GM18870 (cell line): ENCODE measurements at regions not wholly inside any gene's neighbourhood (a gene's known extent, or its start where the extent isn't known, plus 50 kb on each side); places are given as distances from the start of the nearest gene placed in this dataset.

ENCODE experiments used
- ATAC-seq: cut with Tn5 transposase; IDR thresholded peaks from one replicate; pipeline ENCODE4 v1.9.1; 2021; ENCODE audit warnings: moderate library complexity; ENCODE audit not compliant: unreplicated experiment

DNA sequence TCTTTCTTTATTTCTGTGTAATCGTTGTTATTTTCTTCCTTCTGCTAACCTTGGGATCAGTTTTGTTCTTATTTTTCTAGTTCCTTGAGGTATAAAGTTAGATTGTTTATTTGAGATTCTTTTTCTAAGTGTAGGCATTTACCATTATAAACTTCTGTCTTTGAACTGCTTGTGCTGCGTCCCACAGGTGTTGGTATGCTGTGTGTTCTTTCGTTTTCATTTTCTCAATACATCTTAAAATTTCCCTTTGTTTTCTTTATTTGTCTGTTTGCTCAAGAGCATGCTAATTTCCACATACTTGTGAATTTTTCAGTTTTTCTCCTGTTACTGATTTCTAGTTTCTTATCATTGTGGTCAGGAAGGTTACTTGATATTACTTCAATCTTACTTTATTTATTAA is 873.8 kb upstream of the GCFC2 start:
- no peak for ATAC-seq

DNA sequence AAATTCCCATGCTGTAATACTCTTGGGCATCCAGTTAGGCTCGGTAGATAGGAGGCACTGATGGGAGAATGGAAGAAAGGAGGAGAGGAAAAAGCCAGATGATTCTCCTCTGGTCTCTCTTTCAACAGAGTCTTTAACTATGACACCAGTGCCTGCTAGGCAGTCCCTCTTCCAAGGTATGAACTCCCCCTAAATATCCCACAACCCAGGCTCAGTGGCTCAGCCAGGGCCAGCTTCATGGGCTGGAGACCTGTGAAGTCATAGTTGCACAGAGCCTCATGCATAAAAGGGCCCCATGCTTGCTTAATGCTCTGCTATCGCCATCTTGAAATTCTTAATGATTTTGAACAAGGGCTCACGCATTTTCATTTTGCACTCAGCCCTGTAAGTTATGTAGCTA is 869.2 kb upstream of the GCFC2 start:
- ATAC-seq, result no peak

DNA sequence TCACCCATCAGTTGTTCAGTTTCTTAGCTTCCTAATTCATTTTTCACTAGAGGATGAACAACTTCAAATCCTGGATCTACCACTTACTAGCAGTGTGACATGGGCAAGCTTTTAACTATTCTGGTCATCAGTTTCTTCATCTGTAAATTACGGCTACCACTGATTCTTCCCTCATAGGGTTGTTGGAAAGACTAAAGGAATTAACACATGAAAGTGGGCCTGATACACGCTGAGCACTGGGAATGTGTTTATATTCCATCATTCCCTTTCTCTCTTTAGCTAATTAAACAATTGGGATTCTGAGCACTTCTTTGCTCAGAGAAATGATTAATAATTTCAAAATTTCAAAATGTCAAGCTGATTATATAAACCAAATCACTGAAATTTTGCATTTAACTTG is 862.3 kb upstream of the GCFC2 start:
- ATAC-seq, result no peak

DNA sequence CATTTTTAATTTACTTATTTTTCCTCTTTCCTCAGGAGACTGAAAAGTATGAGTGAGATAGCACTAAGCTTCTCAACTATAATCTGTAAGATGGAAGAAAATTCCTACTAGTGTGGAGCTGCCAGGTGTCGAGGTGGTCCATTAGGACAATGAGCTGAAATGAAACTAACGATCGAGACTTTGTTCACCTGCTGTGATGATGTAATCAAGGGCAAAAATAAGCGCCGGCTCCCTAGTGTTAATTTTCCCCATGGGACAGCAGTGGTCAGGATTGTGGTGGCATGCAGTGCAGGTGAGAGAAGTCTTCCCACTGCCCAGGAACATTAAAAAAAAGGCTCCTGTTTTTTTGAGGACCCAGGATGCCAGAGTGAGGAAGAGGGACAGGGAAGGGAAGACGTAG is 859.1 kb upstream of the GCFC2 start:
- ATAC-seq, result no peak

DNA sequence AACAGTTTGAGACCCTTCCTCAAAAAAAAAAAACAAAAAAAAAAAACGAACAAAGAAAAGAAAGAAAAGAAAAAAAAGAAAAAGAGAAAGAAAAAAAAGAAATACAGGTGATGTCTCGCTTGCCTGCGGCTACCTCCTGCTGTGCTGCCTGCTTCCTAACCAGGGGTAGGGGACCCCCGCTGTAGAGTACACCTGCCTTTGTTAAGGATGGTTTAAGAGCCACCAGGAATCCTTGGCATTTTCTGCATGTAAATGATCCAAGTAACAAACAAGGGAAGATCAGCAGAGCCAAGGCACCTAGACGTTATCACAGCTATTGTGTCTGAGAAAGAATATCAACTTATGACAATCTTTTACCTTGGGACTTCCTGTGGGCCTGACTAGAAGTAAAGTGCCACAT is 856.8 kb upstream of the GCFC2 start:
- ATAC-seq, result no peak

DNA sequence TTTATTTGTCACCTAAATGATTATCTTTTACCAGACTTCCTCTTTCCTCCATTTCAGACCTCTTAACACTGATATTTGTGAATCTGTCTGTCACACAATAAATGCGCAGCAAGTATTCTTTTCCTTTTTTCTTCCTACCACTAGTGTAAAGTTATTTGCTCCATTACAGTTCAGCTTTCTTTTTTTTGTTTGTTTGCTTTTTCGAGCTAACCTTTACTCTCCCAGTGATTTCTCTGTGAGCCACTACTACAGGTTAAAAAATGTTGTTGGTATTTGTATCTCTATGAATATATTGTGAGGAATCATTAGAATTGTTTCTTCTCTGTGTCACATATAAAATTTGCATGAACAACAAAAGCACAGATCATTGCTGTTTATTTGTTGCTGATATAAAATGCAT is 854.0 kb upstream of the GCFC2 start:
- no peak for ATAC-seq

DNA sequence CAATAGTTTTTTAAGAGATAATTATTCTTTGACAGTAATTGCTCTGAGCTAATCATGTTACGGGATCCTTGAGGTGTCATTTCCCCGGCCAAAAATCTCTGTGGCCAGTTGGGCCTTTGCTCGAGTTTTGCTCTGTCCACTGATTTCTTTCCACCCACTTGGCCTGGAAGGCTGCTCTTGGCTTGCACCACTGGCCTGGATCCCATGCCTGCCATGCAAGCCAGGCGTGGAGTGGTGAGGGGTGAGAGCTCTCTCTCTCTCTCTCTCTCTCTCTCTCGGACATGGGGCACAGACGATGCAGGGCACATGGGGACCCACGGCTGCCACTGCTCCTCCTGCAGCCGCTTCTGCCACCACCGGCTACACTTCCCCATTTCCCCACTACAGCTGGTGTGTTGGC is 853.0 kb upstream of the GCFC2 start:
- ATAC-seq, result no peak

DNA sequence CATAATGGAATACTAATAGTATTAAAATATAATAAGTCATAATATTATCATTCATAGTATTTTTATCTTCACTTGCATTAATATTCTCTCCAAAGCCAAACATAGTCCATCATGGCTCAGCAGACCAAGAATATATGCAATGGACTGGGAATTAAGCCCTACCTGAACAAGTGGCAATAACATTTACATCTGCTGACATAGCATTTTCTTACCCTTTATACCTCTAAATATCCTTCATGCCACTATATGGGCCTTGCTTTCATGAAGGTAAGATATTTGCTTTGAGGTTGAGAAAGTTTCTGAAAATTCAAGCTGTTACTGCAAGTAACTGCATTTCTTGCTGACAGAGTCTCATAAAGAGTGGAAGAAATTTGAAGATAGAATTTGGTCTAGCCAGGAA is 847.4 kb upstream of the GCFC2 start:
- no peak for ATAC-seq

DNA sequence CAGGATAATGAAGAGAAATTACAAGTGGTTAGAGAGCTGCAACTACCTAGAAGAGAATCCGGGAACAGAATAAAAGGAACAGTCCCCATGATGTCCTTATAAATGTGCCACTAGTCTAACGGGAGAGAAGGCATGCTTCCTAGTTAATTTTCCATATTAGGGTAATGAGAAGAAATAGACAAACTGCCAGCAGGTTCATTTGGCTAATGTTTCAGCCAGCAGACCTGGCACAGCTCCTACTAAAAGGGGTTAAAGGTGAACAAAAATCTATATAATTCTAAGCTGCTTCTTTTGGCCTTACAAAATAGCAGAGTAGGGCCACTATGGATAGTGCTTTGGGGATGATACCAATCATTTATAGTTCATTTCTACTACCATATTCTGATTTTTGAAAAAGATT is 845.3 kb upstream of the GCFC2 start:
- ATAC-seq, result no peak

DNA sequence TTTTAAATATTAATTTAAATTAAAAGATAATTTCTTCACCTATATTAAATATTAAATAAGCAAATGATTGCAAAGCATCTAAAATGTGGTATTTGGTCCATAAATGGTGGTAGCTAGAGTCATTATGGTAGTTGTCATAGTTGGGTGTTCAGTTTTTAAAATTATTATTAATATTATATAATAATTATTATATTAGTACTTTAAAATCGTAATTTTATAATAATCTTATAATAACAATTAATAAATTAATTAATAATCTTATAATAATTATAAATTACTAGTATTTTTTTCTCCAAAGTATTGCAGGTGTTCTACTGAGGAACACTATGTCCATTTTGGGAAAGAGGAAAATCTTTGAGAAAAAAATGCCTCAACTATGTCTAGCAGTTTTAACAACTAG is 835.5 kb upstream of the GCFC2 start:
- ATAC-seq, result no peak

DNA sequence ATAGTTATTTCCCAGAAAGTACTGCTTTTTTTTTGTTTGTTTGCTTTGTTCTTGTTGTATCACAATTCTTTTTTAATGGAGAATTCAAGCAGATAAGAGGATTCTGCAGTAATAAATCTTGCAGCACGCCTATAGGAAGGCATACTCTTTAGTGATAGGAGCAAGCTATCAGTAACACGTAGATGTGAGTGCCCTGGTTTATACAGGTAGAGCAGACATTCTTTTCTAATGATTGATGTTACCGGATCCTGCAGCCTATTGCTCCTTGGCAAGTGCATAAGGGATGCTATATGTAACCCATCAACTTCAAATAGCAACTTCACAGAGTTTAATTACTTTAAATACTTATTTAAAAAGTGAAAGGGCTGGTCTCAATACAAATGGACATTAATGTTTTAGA is 834.2 kb upstream of the GCFC2 start:
- no peak for ATAC-seq

DNA sequence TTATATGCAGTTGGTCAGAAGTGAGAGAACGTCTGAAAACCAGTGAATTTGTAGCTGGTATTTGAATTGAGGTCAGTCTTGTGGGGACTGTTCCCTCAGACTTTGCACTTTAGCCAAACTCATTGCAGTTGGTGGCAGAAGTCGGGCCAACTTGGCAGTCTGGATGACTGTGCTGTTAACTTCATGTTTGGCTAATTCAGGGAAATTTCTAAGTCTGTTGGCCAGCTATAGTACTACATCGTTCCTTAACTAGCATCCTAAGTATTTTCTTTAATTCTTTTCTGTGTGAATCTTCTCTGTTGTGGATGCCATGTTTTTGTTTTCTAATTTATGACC is 806.8 kb upstream of the GCFC2 start:
- no peak for ATAC-seq

DNA sequence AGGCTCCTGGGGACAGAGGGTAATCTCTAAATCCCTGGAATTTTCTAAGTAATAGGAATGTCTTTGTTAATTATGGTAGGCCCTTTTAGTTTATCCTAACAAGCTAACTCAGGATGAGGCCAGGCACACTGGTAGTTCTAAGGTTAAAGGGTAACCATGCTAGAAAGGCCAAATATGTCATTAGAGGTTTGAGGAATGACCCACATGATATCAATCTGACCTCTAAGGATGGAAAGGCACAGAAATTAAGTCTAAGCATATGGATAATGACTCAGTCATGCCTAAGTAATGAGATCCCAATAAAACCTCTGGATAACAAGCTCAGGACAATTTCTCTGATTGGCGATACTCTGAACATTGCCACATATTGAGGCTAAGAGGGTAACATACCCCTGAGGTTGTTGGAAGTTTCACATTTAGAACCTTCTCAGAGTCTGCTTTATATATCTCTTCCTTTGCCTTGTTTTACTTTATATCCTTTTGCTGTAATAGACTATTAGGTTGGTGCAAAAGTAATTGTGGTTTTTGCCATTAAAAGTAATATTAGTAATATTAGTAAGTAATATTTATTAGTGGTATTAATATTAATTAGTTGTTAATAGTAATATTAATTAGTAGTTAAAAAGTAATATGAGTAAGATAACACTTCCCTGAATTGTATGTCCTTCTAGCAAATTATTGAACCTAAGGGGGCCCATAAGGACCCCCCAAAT is 806.3 kb upstream of the GCFC2 start:
- no peak for ATAC-seq

DNA sequence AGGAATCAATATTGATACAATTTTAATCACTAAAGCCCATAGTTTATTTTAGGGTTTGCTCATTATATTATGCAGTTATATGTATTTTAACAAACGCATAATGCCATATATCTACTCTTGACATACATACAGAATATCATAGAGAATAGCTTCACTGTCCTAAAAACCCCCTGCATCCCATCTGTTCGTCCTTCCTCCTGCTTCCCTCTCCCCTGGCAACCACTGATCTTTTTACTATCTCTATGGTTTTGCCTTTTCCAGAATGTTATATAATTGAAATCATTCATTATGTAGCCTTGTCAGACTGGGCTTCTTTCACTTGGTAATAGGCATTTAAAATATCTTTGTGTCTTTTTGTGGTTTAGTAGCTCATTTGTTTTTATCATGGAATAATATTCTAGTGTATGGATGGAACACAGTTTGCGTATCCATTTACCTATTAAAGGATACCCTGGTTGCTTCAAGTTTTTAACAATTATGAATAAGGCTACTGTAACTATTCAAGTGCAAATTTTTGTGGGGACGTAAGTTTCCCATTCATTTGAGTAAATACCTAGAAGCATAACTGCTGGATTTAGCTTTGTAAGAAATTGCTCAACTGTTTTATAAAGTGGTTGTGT is 801.6 kb upstream of the GCFC2 start:
- no peak for ATAC-seq

DNA sequence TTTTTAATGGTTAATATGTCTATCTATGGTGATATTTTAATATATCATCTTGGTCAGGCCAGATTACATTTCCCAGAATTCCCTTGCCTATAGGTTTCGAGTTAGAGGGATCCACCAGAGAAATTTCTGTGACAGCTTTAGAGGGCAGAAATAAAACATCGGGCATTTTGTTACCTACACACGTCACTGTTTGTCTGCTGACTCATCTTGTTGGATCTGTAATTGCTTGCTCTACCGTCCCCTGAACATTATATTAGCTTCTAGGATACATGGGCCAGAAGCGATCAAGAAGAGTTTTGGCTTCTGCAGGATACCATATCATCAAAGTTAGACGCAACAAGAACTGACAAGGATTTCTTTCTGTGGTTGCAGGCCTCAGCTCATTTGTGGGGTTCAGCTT is 795.8 kb upstream of the GCFC2 start:
- ATAC-seq, result no peak

DNA sequence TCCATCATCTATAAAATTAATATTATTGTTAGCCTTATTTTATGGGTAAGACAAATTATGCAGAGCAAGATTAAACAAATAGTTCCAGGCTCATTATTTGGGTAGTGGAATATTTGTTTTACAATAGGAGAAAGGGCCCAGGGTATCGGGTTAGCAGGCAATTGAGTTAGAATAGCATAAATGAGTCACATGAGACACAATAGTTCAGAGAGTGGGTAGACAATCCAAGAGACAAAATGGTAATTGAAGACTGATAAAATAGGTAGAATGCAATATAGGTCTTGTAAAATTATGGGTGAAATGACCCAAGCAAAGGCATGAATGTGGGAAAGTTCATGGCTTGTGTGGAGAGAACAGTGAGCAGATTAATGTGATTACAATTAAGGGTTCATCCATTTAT is 790.9 kb upstream of the GCFC2 start:
- no peak for ATAC-seq

DNA sequence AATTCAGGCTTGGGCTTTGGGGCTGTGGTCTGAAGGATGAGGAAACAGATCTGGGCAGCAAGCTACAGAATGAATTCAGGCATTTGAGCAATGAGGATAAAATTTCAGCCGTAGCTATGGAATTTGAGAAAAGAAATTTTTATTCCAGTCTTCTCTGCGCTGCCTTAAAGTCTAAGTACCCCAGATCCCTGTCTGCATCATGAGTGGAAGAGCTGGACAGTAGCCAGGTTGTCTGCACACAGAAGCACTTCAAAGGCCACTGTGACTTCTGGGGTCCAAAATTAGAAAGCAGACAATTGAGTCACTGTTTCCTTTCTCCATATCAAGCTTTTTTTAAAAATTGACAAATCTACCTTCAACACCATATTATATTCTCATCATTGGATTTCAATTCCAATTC is 787.6 kb upstream of the GCFC2 start:
- no peak for ATAC-seq

DNA sequence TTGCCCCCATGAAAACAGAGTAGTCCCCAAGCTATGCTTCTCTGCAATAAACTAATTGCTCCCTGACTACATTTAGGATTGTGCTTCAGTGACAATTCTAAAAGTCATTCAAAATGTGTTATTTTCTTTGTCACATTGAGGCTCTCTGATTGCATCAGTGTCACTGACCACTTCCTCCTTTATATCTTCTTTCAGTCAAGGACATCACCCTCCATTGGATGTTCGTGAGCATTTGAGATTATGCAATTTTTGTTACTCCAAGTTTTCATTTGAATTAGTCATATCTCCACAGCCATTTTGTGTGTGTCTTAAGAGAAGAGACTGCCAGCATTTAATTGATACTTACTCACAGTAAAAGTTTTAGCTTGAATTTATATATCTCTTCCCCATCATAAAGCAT is 780.8 kb upstream of the GCFC2 start:
- ATAC-seq, result no peak

DNA sequence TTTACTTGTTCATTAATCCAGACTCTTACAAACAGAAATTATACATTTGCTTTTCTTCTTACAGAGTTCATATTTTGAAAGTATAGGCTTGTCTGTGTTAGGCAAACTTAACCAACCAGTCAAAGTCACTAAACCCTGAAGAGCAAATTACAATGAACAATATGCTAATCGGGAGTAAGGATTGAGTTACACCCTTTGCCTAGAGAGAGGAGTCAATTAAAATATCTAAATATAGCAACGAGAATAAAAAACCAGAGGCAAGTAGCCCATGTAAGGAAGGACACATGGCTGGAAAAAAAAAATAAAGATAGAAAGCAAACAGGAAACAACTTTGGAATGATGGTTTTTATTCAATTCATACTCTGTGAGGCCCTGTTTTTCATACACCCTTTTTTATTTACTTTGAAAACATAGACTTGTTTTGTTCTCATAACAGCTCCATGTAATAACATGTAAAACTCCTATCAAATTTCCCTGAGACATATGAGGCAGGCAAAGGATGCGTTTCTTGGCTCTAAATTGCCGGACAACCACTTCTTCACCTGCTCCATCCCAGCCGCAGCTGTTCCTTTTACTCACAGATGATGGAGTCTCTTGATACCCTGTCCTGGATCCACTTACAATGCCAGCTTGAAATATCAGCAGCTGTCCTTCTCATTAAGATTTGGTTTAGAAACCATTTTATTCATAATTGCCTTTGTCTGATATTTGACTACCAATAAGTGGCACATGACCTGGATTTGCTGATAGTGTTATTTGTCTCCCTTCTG is 767.7 kb upstream of the GCFC2 start:
- no peak for ATAC-seq

DNA sequence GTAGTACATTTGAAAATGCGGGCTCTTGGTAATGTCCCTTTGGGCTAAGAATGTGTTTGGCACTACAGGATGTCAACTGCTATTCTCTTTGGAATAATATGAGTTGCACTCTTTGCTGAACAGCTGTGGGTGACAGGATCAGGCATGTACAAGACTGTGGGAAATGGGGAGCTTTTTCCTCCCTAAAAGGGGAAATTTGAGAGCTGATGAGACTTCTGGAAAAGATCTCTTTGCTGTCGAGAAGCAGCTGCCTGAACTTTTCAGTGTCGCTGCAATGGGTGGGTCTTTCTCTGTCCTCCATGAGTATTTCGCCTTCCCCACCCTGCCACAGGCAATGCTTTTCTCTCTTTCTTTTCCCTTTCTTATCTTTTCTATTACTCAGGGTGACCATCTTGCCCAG is 762.2 kb upstream of the GCFC2 start:
- ATAC-seq, result no peak

DNA sequence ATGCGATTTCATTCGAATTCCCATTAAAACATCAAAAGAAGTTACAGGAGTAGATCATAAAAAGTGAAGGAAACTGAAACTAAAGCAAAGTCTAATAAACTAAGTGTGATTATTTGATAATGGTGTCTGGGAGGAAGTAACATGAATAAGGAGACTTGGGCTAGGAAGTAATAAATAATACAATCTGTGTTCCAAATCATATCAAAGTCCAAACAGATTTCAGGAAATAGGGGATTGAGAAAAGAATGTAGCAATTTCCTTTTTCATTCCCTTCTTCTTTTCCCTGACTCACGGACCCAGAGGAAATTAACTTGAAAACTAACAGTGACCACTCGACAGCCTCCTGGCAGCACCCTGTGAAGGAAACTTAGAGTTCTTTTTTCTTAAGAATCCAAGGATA is 758.4 kb upstream of the GCFC2 start:
- no peak for ATAC-seq

DNA sequence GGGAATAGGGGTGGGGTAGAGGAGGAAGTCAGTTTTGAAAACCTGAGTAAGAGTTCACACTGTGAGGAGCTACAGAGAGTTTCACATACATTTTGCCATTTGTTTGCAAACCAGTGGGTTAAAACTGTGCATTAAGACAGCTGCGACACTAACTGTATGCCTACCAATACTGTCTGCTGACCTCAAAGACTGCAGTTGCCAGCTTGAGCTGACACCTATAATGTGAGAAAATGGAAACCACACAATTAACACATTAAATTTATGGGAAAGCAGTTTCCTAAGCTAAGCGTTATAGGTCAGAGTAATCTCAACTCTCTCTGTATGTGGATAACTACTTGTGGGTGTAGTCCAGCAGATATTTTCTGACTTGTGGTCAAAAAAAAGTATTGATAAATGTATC is 756.6 kb upstream of the GCFC2 start:
- ATAC-seq, result no peak

DNA sequence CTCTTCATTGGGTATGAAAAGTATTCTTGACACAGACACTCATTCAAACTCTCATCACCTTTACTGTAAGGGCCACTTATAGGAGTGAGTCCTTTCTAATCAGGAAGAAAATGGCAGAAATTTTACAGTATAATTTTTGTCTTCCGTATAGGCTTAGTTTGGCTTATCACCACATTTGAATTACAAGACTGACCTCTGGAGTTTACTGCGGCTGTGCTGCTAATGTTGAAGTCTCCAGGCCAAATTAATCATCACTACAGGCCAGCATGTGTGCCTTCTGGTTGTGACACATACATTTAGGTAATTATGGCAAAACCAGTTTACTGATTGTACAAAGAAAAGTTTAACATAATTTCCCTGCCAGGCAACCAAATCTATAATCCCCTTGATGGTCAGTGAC is 753.6 kb upstream of the GCFC2 start:
- no peak for ATAC-seq
